GM23248 (cell line): ENCODE measurements at regions not wholly inside any gene's neighbourhood (a gene's known extent, or its start where the extent isn't known, plus 50 kb on each side); places are given as distances from the start of the nearest gene placed in this dataset.

Experiments used
- DNase-seq: peaks from one replicate; pipeline ENCODE4 v3.0.0-alpha.2; 2015
- H2AFZ ChIP-seq: fragments of 200-600 bp; sonication (generic); 2 replicates; pipeline ENCODE4 v1.6.1; 2016; ENCODE audit warnings: antibody characterized with exemption
- H3F3A ChIP-seq: fragments of 200-600 bp; sonication (generic); 2 replicates; pipeline ENCODE4 v1.6.1; 2016; ENCODE audit warnings: mild to moderate bottlenecking, antibody characterized with exemption, mixed run types; ENCODE audit not compliant: insufficient read depth
- H3K27ac ChIP-seq: fragments of 200-600 bp; sonication (generic); 2 replicates; pipeline ENCODE4 v1.5.1; 2016; ENCODE audit warnings: mild to moderate bottlenecking
- H3K27me3 ChIP-seq: fragments of 200-600 bp; sonication (generic); replicated peaks from 2 replicates; pipeline ENCODE4 v1.6.1; 2016; ENCODE audit warnings: mild to moderate bottlenecking; ENCODE audit not compliant: insufficient read depth
- H3K36me3 ChIP-seq: fragments of 200-600 bp; sonication (generic); 2 replicates; pipeline ENCODE4 v1.6.1; 2016; ENCODE audit warnings: low read depth, mild to moderate bottlenecking
- H3K4me1 ChIP-seq: fragments of 200-600 bp; sonication (generic); 2 replicates; pipeline ENCODE4 v1.6.1; 2016; ENCODE audit warnings: mild to moderate bottlenecking; ENCODE audit not compliant: insufficient read depth
- H3K4me2 ChIP-seq: fragments of 200-600 bp; sonication (generic); one replicate; pipeline ENCODE4 v1.6.1; 2016; ENCODE audit warnings: mild to moderate bottlenecking; ENCODE audit not compliant: unreplicated experiment
- H3K4me3 ChIP-seq: fragments of 200-600 bp; sonication (generic); 2 replicates; pipeline ENCODE4 v1.5.1; 2016; ENCODE audit warnings: mild to moderate bottlenecking
- H3K79me2 ChIP-seq: fragments of 200-600 bp; sonication (generic); 2 replicates; pipeline ENCODE4 v1.6.1; 2016; ENCODE audit warnings: mild to moderate bottlenecking; ENCODE audit not compliant: insufficient read depth
- H3K9ac ChIP-seq: fragments of 200-600 bp; sonication (generic); 2 replicates; pipeline ENCODE4 v1.6.1; 2016; ENCODE audit warnings: mild to moderate bottlenecking
- H3K9me2 ChIP-seq: fragments of 200-600 bp; sonication (generic); 2 replicates; pipeline ENCODE4 v1.6.1; 2016; ENCODE audit warnings: mixed run types, mild to moderate bottlenecking, moderate library complexity; ENCODE audit not compliant: insufficient read depth
- H3K9me3 ChIP-seq: fragments of 200-600 bp; sonication (generic); one replicate; pipeline ENCODE4 v1.6.1; 2017; ENCODE audit warnings: low read depth
- H4K20me1 ChIP-seq: fragments of 200-600 bp; sonication (generic); 2 replicates; pipeline ENCODE4 v1.6.0; 2016; ENCODE audit not compliant: insufficient read depth
- EZH2 ChIP-seq: fragments of 200-600 bp; sonication (generic); IDR thresholded peaks from 2 replicates; pipeline ENCODE4 v1.6.1; 2018; ENCODE audit warnings: antibody characterized with exemption, mild to moderate bottlenecking; ENCODE audit not compliant: insufficient read depth, poor library complexity, severe bottlenecking
- EZH2phosphoT487 ChIP-seq: fragments of 200-600 bp; sonication (generic); IDR thresholded peaks from 2 replicates; pipeline ENCODE4 v1.6.1; 2018; ENCODE audit warnings: antibody characterized with exemption, moderate library complexity, mild to moderate bottlenecking, low read depth; ENCODE audit not compliant: insufficient read depth
- WGBS, 2 experiments: methylation state at CpG; one replicate each; pipeline ENCODE4 v1.1.6; 2015 to 2017; ENCODE audit warnings: low lambda C conversion rate in 2 of 2, low coverage in 1 of 2; ENCODE audit errors: missing lambda C conversion rate in 2 of 2; 5-methylcytosine and 5-hydroxymethylcytosine counted together
- in situ Hi-C: fragments of 300-500 bp; cut with MboI; formaldehyde crosslinking; loops from 2 replicates; pipeline ENCODE4 v1.15.0; 2020

DNA sequence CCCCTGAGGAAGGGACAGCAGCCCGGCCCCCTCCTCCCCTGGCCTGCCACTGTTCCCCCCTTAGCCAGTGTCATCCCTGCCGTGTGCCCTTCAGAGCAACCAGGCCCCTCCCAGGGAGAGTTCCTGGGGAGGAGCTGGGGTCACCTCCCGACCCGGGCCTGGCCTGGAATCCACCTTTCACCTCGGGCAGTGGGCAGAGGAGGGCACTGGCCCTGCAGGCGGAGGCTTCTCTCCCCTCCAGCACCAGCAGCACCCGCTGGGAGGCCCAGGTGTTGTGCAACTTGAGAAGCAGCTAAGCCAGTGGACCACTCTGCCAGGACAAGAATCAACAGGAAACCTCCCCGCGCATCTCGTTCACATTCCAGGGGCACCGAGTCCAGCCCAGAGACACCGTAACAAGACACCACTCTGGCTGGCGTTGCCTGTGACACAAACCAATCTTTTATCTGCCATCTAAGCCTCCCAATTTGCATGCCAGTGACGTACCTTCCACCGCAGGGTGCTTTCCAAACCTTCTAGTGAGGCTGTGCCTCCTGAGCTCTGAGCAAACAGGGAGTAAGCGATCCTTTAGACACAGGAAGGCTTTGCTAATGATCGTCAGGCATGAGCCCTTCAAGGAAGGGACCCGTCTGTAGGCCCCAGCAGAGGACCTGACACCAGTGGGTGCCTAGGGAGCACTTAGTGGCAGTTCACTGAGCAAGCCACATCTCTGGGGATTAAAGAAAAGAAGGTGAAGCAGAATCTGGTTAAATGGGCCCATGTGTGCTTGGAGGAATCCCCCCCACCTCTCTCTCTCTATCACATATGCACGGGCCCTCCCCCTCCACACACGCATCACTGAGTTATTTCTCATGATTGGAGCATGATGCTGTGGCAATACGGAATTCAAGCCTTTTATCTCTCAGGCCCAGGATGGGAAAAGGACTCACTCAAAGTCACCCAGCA, 98.9 kb upstream of the TLE3 start:
- WGBS, 2 experiments = 46 to 49% methylated on average over 19 to 21 of the region's 21 CpGs
- H3K27ac ChIP-seq = peak overlapping the region; percentile 83
- H3K4me1 ChIP-seq = peaks cover 19% of the 10 kb centered on the region
- in situ Hi-C loops = no loop called here
- peak; percentile 92 for DNase-seq
- H3K4me3 ChIP-seq = no peak overlapping the region
- no peaks in the 10 kb centered on the region for H3K9me2 ChIP-seq
- peak overlapping the region; percentile 64 for H3K9ac ChIP-seq
- H2AFZ ChIP-seq = no peak overlapping the region
- TF ChIP-seq EZH2 (no peak), EZH2phosphoT487 (no peak)
- peaks cover 6% of the 10 kb centered on the region; the same call in 1 of the 2 replicates for H3F3A ChIP-seq
- no peaks in the 10 kb centered on the region for H3K79me2 ChIP-seq
- no peaks in the 10 kb centered on the region for H3K9me3 ChIP-seq
- H3K27me3 ChIP-seq = no peaks in the 10 kb centered on the region
- H3K4me2 ChIP-seq = peak overlapping the region; percentile 52
- H3K36me3 ChIP-seq = no peaks in the 10 kb centered on the region
- H4K20me1 ChIP-seq = no peaks in the 10 kb centered on the region

DNA sequence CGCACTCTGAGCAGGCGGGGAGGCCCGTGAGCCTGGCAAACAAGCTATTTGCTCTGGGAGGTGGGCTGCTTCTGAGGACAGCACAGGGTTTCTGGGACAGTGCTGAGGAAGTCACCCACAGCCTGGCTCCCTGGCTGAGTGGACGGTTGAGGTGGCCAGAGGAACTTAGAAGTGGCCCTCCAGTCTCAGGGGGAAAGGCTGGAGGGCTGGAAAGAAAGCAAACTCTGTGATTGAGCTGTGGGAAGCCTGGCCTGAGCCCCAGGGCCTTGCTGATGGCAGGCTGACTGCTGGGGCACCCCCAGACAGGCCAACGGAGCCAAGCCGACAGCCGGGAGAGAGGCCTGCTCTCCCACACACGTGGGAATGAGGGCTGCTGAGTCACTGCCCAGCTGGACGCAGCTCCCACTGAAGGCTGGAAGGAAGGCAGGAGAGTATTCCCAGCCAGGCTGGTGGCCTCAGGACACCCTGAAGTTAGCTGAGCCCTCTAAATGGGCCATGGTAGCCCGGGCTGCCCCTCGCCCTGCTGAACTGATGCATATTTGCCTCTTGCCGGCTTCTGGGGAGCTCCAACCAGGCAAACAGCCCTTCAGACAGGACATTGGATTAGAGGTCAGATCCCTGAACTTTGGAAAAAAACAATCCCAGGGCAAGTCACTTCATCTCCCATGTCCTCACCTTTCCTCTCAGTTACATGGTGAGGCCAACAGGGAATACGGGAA, 98.0 kb upstream of the TLE3 start:
- peak; percentile 96 for DNase-seq
- Histone ChIP-seq H2AFZ (no peak overlapping the region), H3K4me3 (no peak overlapping the region), H3K79me2 (no peaks in the 10 kb centered on the region), H3K4me1 (peaks cover 19% of the 10 kb centered on the region), H3K9me3 (no peaks in the 10 kb centered on the region), H3F3A (peaks cover 6% of the 10 kb centered on the region; the same call in 1 of the 2 replicates), H3K9me2 (no peaks in the 10 kb centered on the region), H3K4me2 (peak overlapping the region; percentile 52), H3K27ac (peak overlapping the region; percentile 83), H4K20me1 (no peaks in the 10 kb centered on the region), H3K9ac (peak overlapping the region; percentile 64), H3K27me3 (no peaks in the 10 kb centered on the region), H3K36me3 (no peaks in the 10 kb centered on the region)
- TF ChIP-seq EZH2 (no peak), EZH2phosphoT487 (no peak)
- in situ Hi-C loops = no loop called here
- 21 to 23% methylated on average over 13 of the region's 13 CpGs for WGBS, 2 experiments

DNA sequence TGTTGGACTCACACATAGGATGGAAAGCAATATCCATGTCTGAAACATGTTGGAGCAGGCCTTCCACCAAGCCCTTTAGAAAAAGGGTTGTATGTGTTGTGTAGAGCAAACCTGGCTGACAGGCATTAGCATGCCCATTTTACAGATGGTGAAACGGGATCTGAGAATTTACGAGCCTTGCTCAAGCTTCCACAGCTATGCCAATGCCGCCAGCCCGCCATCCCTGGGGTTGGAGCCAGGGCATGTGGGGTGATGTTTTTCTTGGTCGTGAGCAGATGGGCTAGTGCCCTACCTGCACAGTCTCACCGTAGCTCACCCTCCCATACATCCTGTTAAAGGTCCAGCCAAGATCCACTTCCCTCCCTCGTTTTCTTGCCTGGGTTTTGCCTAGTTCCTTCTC, 97.5 kb upstream of the TLE3 start:
- Histone ChIP-seq H3K27ac (peak overlapping the region; percentile 83), H3K4me3 (no peak overlapping the region), H4K20me1 (no peaks in the 10 kb centered on the region), H3K9me2 (no peaks in the 10 kb centered on the region), H3K79me2 (no peaks in the 10 kb centered on the region), H3K9me3 (no peaks in the 10 kb centered on the region), H2AFZ (no peak overlapping the region), H3K4me2 (no peak overlapping the region), H3F3A (peaks cover 6% of the 10 kb centered on the region; the same call in 1 of the 2 replicates), H3K9ac (peak overlapping the region; percentile 61), H3K4me1 (peaks cover 19% of the 10 kb centered on the region), H3K36me3 (no peaks in the 10 kb centered on the region), H3K27me3 (no peaks in the 10 kb centered on the region)
- TF ChIP-seq EZH2phosphoT487 (no peak), EZH2 (no peak)
- no peak for DNase-seq
- 83 to 85% methylated on average over 7 of the region's 7 CpGs for WGBS, 2 experiments
- in situ Hi-C loops = no loop called here

DNA sequence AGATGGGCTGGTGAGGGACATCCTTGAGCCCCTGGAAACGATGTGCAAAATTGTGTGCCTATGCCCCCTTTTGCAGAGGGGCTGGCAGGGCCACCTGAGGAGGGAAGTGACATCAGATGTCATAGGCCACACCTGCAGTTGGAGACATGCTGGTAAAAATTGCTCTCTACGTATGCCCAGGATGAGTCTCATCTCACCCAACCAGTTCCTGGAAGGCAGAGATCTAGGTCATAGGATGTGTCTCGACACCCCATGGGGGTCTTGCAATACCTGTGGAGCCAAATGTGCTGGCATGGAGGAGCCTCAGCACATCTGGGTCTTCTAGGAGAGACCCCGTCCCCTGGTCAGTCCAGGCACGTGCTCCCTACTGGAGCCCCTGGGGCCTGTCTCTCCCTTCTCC, 96.5 kb upstream of the TLE3 start:
- Histone ChIP-seq H3K9ac (no peak overlapping the region), H4K20me1 (no peaks in the 10 kb centered on the region), H3K36me3 (no peaks in the 10 kb centered on the region), H2AFZ (no peak overlapping the region), H3K79me2 (no peaks in the 10 kb centered on the region), H3K4me1 (peaks cover 19% of the 10 kb centered on the region), H3F3A (peaks cover 6% of the 10 kb centered on the region; the same call in 1 of the 2 replicates), H3K27ac (no peak overlapping the region), H3K9me3 (no peaks in the 10 kb centered on the region), H3K27me3 (no peaks in the 10 kb centered on the region), H3K4me2 (no peak overlapping the region), H3K4me3 (no peak overlapping the region), H3K9me2 (no peaks in the 10 kb centered on the region)
- WGBS, 2 experiments = 98 to 100% methylated on average over 5 of the region's 5 CpGs
- in situ Hi-C loops = no loop called here
- DNase-seq = no peak
- TF ChIP-seq EZH2phosphoT487 (no peak), EZH2 (no peak)
